DND-41 (cell line): ENCODE measurements at regions not wholly inside any gene's neighbourhood (a gene's known extent, or its start where the extent isn't known, plus 50 kb on each side); places are given as distances from the start of the nearest gene placed in this dataset.

Experiments
- CTCF ChIP-seq: IDR thresholded peaks from 2 replicates; pipeline ENCODE4 v1.5.1; 2012; ENCODE audit warnings: borderline replicate concordance, low read length, moderate library complexity, mild to moderate bottlenecking; ENCODE audit not compliant: poor library complexity, severe bottlenecking; ENCODE audit errors: extremely low read depth
- EZH2 ChIP-seq: IDR thresholded peaks from 3 replicates; pipeline ENCODE4 v1.6.1; 2012; ENCODE audit warnings: borderline replicate concordance, low read depth, mild to moderate bottlenecking, moderate library complexity, low read length, inconsistent platforms; ENCODE audit not compliant: severe bottlenecking

GRCh38 chr6:105573138-105573537 lies 170.3 kb upstream of the PREP start:
- no peak for TF ChIP-seq CTCF
- no peak for TF ChIP-seq EZH2
